Endothelial cell of umbilical vein (primary cell): ENCODE measurements at regions not wholly inside any gene's neighbourhood (a gene's known extent, or its start where the extent isn't known, plus 50 kb on each side); places are given as distances from the start of the nearest gene placed in this dataset.

Experiments used
- BruUV-seq: library from RNA; stranded (reverse); fragments of 400-500 nt; replicated peaks from 2 replicates; lab custom pipeline; 2021; lab: Mats Ljungman, UMichigan
- CTCF ChIA-PET: fragments of 300-600, 350-600 bp; sonication (Branson Sonifier 250); formaldehyde crosslinking; loops from one replicate; lab custom pipeline; 2021; ENCODE audit warnings: antibody characterized with exemption, inconsistent platforms; lab: Charles Lee
- POLR2A ChIA-PET: fragments of 300-600, 350-600 bp; sonication (Branson Sonifier 250); formaldehyde crosslinking; loops from one replicate; lab custom pipeline; 2021; ENCODE audit warnings: antibody characterized with exemption, inconsistent platforms; lab: Charles Lee
- DNase-seq: peaks from one replicate; pipeline ENCODE4 v3.0.0-alpha.2; 2011; ENCODE audit warnings: low read depth, low spot score
- FAIRE-seq: peaks from 2 replicates; lab custom pipeline; 2011; peaks lifted over from hg19 to GRCh38; lab: Jason Lieb, UNC
- H2AFZ ChIP-seq: 2 replicates; pipeline ENCODE4 v1.6.0; 2012; ENCODE audit warnings: low read depth, low read length, control low read depth, inconsistent platforms
- H3K27ac ChIP-seq: 2 replicates; pipeline ENCODE4 v1.5.1; 2011; ENCODE audit warnings: low read depth, mild to moderate bottlenecking, control low read depth, low read length, moderate library complexity; ENCODE audit not compliant: insufficient read depth
- H3K27me3 ChIP-seq, 2 experiments: 2 replicates each; pipeline versions ENCODE4 v1.6.0 to v1.6.1; 2011; ENCODE audit warnings: low read length in 2 of 2, mixed read lengths in 1 of 2; ENCODE audit not compliant: control insufficient read depth in 2 of 2, insufficient read depth in 2 of 2
- H3K36me3 ChIP-seq, 2 experiments: 2 replicates in 1 of 2; 3 replicates in 1 of 2; pipeline ENCODE4 v1.5.1; 2011; ENCODE audit warnings: low read length in 2 of 2, mild to moderate bottlenecking in 1 of 2, moderate library complexity in 1 of 2; ENCODE audit not compliant: control insufficient read depth in 2 of 2, insufficient read depth in 2 of 2; ENCODE audit errors: extremely low read depth in 1 of 2
- H3K4me1 ChIP-seq: 3 replicates; pipeline ENCODE4 v1.5.1; 2011; ENCODE audit warnings: mild to moderate bottlenecking, low read length; ENCODE audit not compliant: control insufficient read depth, insufficient read depth; ENCODE audit errors: extremely low read depth
- H3K4me2 ChIP-seq: 2 replicates; pipeline ENCODE4 v1.6.1; 2011; ENCODE audit warnings: low read length, control low read depth, mixed read lengths; ENCODE audit not compliant: insufficient read depth
- H3K4me3 ChIP-seq, 3 experiments: fragments of 200-600 bp in 1 of 3; sonication (generic), shearing (Covaris generic) in 1 of 3; replicated peaks in 1 of 3; 2 replicates each; pipeline ENCODE4 v1.5.1; 2011 to 2016; ENCODE audit warnings: control low read depth in 3 of 3, low read length in 3 of 3, mild to moderate bottlenecking in 2 of 3, inconsistent platforms in 1 of 3, low read depth in 1 of 3, moderate library complexity in 1 of 3; ENCODE audit not compliant: insufficient read depth in 1 of 3
- H3K79me2 ChIP-seq: 2 replicates; pipeline ENCODE4 v1.6.0; 2012; ENCODE audit warnings: low read length, inconsistent platforms; ENCODE audit not compliant: control insufficient read depth, insufficient read depth
- H3K9ac ChIP-seq: replicated peaks from 2 replicates; pipeline ENCODE3; 2011; ENCODE audit warnings: low read length, control low read depth; ENCODE audit not compliant: insufficient read depth; ENCODE audit errors: extremely low read depth
- H3K9me1 ChIP-seq: replicated peaks from 3 replicates; pipeline ENCODE4 v1.6.0; 2011; ENCODE audit warnings: mild to moderate bottlenecking, low read length; ENCODE audit not compliant: control insufficient read depth, insufficient read depth; ENCODE audit errors: extremely low read depth
- H3K9me3 ChIP-seq: replicated peaks from 2 replicates; pipeline ENCODE4 v1.5.1; 2012; ENCODE audit warnings: low read length, inconsistent platforms; ENCODE audit not compliant: control insufficient read depth, insufficient read depth
- H4K20me1 ChIP-seq: replicated peaks from 2 replicates; pipeline ENCODE3; 2011; ENCODE audit warnings: mild to moderate bottlenecking, low read length; ENCODE audit not compliant: control insufficient read depth, insufficient read depth; ENCODE audit errors: extremely low read depth
- CTCF ChIP-seq, 2 donors: IDR thresholded peaks; 1 replicate in 1 of 2; 2 replicates in 1 of 2; pipeline ENCODE4 v1.5.1; 2011; ENCODE audit warnings: low read length in 2 of 2, mild to moderate bottlenecking in 2 of 2, moderate library complexity in 2 of 2, control low read depth in 1 of 2, inconsistent platforms in 1 of 2, low read depth in 1 of 2; ENCODE audit not compliant: insufficient read depth in 1 of 2; ENCODE audit errors: extremely low read depth in 1 of 2
- EZH2 ChIP-seq: IDR thresholded peaks from 2 replicates; pipeline ENCODE4 v1.6.1; 2012; ENCODE audit warnings: borderline replicate concordance, low read depth, mild to moderate bottlenecking, moderate library complexity, low read length, inconsistent platforms; ENCODE audit not compliant: severe bottlenecking
- FOS ChIP-seq: IDR thresholded peaks from 2 replicates; pipeline ENCODE4 v1.6.1; 2011; ENCODE audit warnings: mild to moderate bottlenecking, low read length, moderate library complexity, borderline replicate concordance; ENCODE audit not compliant: insufficient read depth
- GATA2 ChIP-seq: IDR thresholded peaks from 2 replicates; pipeline ENCODE4 v1.7.0; 2011; ENCODE audit warnings: low read depth, mild to moderate bottlenecking, moderate library complexity, mixed read lengths, low read length; ENCODE audit not compliant: insufficient read length, insufficient read depth
- JUN ChIP-seq: IDR thresholded peaks from 2 replicates; pipeline ENCODE4 v1.6.1; 2011; ENCODE audit warnings: borderline replicate concordance, low read depth; ENCODE audit not compliant: insufficient read length, insufficient read depth
- MAX ChIP-seq: IDR thresholded peaks from 2 replicates; pipeline ENCODE4 v1.6.1; 2011; ENCODE audit not compliant: insufficient read depth, insufficient read length
- MYC ChIP-seq: IDR thresholded peaks from one replicate; pipeline ENCODE4 v1.6.1; 2011; ENCODE audit warnings: mild to moderate bottlenecking, low read depth, low read length
- POLR2A ChIP-seq: IDR thresholded peaks from 2 replicates; pipeline ENCODE4 v1.6.1; 2012; ENCODE audit warnings: low read depth, mild to moderate bottlenecking, control low read depth, low read length
- POLR2AphosphoS5 ChIP-seq: IDR thresholded peaks from 2 replicates; pipeline ENCODE4 v1.6.1; 2012; ENCODE audit warnings: low read depth, mild to moderate bottlenecking, control low read depth, low read length, moderate library complexity; ENCODE audit not compliant: insufficient read depth
- dilution Hi-C: fragments of 300-500 bp; cut with MboI; formaldehyde crosslinking; loops from one replicate; pipeline ENCODE4 v1.15.0; 2019; ENCODE audit warnings: low sequenced_read_pairs; ENCODE audit not compliant: extremely low pct_ligation_motif_present
- intact Hi-C: fragments of 100-400 bp; cut with micrococcal nuclease; formaldehyde crosslinking; loops from one replicate; pipeline ENCODE4 v1.10.0; 2022

GRCh38 chr22:22401381-22401780 lies 107.2 kb downstream of the ZNF280B start:
- no peaks in the 10 kb centered on the region for H3K4me1 ChIP-seq
- no peak overlapping the region for H3K9ac ChIP-seq
- no peaks in the 10 kb centered on the region for H3K9me3 ChIP-seq
- dilution Hi-C loops (no loop called here), intact Hi-C loops (no loop called here)
- no peak for TF ChIP-seq MAX
- TF ChIP-seq FOS, result no peak
- TF ChIP-seq POLR2AphosphoS5, result no peak
- TF ChIP-seq POLR2A, result no peak
- no peak for TF ChIP-seq GATA2
- TF ChIP-seq MYC, result no peak
- TF ChIP-seq JUN, result no peak
- no peak for TF ChIP-seq EZH2
- TF ChIP-seq CTCF (IDR thresholded peaks at IDR 0.05; ENCODE audit: extremely low read depth in 1 of 2, insufficient read depth in 1 of 2, low read depth in 1 of 2, low read length in 2 of 2), result no peak
- no peaks in the 10 kb centered on the region for H3K36me3 ChIP-seq
- ChIA-PET POLR2A (no interaction called here), CTCF (interaction anchor here (2.0 kb wide), 1 partner anchor 21 kb away, joined by 8 read pairs; no protein-coding TSS in a partner anchor)
- no TSS peak for BruUV-seq
- FAIRE-seq (no peak), DNase-seq (no peak)
- H3K27ac ChIP-seq, result no peak overlapping the region
- H2AFZ ChIP-seq, result no peak overlapping the region
- no peak overlapping the region for H3K4me3 ChIP-seq
- H3K79me2 ChIP-seq, result no peaks in the 10 kb centered on the region
- no peak overlapping the region for H3K4me2 ChIP-seq
- no peaks in the 10 kb centered on the region for H3K9me1 ChIP-seq
- no peaks in the 10 kb centered on the region for H4K20me1 ChIP-seq
- H3K27me3 ChIP-seq, result peaks cover 0 to 12% of the 10 kb centered on the region in 2 experiments
